GM21825 (cell line): ENCODE measurements at regions not wholly inside any gene's neighbourhood (a gene's known extent, or its start where the extent isn't known, plus 50 kb on each side); places are given as distances from the start of the nearest gene placed in this dataset.

ENCODE experiments used
- ATAC-seq: cut with Tn5 transposase; IDR thresholded peaks from one replicate; pipeline ENCODE4 v1.9.1; 2021; ENCODE audit warnings: mild to moderate bottlenecking, moderate library complexity; ENCODE audit not compliant: unreplicated experiment

DNA sequence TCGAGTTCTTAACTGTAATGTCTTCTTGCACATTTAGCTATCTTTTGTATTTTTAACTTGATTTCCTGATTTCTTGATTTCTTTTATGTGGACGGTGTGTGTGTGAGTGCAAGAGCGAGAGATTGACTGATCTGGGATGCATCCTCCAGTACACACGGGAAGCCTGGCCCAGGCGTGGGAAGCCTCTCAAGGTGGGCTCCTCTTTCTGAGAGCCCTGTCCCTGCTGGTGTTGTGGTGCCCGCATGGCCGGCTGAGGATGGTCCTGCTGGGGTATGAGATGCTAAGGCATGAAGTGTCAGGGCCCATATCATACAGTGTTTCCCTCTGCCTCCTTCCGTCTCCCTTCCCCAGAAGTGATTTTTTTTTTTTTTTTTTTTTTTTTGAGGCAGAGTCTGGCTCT, 130.8 kb upstream of the TCERG1L start:
- ATAC-seq = no peak

DNA sequence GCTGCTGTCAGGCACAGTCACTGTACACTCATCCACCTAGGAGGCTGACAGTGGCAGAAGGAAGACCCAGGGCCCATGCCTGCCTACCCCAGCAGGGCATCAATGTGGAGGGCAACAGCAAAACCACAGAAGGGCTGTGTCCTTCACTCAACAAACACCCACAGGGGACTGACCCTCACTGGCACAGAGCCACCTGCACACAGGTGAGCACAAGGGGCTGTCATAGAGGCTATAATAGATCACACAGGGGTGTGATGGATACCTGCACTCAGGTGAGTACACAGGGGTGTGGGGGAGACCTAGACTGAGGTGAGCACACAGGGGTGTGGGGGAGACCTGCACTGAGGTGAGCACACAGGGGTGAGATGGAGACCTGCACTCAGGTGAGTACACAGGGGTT, 132.8 kb upstream of the TCERG1L start:
- no peak for ATAC-seq

DNA sequence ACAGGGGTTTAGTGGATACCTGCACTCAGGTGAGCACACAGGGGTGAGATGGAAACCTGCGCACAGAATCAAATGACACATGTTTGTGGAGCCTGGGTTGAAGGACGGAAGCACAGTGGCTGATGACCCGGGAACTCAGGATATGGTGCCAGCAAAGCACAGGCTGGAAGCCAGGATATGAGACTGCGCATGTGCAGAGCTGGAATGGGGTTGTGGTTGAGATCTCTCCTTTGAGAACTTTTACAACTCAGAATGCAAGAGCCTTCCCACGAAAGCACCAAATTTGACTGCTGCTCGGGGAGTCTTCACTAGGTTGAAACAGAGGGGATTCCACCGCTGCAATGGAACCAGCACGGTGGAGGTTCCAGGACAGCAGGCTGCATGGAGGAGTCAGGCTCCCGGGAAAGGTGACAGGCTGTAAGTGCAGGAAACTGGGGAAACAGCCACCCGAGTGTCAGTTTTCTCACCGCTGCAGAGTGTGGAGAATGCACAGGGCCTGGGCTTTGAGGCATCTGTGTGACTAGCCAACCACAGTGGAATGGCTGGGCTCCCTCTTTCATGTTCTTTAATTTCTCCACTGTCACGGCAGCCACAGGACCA, 133.4 kb upstream of the TCERG1L start:
- ATAC-seq = no peak

DNA sequence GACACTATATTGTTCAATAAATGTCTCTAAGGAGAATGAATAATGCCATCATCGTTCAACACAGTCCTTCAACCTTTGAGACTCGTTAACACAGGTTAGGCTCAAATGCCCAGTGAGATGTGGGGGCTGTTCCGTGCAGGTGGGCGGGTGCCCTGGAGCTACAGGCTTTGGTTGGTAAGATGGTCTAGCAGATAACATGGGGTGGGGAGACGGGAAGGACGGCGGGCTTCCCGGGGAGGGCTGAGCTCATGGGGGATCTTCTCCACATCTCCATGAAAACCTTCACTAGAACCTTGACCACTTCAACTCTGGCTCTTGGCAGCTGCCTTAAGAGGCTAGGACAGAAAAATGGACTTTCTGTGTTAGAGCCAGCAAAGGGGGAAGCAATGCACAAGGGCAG, 134.1 kb upstream of the TCERG1L start:
- ATAC-seq = no peak

DNA sequence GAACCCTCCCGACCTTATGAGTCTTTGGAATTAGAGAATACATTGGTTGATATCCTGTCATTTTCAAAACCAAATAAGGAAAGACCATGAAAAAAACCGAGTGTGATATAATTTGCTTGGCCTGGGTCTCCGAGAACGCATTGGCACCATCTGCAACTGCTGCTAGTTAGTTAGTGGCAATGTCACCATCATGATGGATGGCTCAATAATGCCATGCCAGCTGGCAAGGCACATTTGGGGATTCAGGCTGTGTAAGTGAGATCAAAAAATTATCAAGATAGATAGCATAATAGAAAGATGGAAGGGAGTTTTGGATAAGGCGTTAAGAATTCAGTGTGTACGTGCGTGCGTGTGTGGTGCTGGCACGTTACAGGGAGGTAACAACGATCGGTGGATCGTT, 134.7 kb upstream of the TCERG1L start:
- no peak for ATAC-seq

DNA sequence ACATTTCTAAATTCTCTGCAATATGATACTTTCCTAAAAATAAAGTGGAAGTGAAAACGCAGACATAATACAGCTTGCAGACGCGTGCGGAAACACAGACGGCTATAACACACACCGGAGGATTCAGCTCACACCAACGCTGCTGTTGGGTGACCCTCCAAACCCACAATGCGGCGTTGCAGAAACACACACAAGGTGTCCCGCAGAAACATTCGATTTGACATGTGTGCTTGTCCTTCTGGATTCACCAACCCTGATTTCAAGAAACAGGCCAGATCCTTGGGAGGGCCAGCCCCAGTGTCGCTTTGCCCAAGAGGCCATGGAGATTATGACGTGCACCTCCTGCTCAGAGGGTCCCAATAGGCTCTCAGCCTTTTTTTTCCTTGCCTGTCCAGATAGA, 136.7 kb upstream of the TCERG1L start:
- no peak for ATAC-seq

DNA sequence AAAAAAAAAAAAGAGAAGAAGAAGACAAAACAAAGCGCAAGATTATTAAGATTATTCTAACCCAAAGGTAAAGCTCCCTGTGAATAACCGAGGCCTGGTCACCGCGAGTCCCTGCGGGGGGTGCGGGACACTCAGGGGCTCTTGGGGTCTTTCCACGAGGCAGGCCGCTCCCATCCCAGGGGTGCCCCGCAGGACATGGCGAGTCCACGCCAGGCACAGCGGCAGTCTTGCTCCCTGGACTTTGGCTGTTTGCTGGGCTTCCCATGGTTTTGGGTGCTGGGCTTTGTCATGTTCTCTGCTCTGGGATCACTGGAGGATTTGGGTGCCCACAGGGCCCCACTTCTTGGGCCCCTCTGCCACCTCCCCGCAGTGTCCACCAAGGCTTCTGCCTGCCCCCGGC, 137.4 kb upstream of the TCERG1L start:
- no peak for ATAC-seq

DNA sequence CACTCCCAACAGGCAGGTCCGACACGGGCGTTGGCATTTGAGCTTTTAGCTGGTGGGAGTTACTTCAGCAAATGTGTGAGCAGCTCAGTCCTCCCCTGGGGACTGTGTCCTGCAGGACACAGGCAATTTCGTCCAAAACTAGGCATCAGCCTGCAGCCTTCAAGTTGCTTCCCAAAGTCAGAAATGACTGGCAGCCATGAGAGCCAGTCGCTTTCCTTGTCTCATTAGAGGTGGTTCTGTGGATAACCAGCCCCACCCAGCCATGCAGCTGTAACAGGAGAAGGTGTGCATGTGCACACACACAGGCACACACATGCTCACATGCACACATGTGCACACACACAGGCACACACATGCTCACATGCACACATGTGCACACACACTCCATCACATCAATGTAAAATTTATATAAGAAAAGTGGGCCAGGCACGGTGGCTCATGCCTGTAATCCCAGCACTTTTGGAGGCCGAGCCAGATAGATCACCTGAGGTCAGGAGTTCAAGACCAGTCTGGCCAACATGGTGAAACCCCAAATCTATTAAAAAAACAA, 138.8 kb upstream of the TCERG1L start:
- ATAC-seq = no peak

DNA sequence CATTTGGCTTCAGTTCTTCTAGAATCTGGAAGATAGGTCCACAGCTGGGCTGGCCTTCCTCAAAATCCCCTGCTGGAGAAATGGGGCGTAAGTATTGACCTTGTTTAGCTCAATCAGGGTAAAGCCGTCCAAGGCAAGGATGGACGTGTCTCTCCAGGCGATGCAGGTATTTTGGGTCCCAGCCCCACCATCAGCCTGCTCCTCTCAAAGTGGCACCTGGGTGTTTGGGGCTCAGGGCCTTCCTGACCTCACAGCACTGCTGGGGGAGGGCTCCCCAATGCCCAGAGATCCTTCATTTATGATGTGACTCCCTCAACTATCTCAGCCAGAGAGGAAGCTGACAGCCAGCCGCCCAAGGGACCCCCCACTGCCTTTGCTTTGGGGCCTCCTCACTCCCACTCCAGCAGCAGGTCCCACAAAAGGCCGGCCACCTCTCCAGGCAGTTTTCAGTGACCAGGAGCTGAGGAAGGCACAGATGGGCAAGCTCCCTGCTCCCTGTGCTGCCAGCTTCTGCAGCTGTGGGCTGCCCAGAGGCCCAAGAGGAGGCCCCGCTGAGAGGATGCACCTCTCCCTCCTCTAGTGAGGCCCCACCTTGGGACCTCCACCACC, 140.0 kb upstream of the TCERG1L start:
- ATAC-seq = no peak

DNA sequence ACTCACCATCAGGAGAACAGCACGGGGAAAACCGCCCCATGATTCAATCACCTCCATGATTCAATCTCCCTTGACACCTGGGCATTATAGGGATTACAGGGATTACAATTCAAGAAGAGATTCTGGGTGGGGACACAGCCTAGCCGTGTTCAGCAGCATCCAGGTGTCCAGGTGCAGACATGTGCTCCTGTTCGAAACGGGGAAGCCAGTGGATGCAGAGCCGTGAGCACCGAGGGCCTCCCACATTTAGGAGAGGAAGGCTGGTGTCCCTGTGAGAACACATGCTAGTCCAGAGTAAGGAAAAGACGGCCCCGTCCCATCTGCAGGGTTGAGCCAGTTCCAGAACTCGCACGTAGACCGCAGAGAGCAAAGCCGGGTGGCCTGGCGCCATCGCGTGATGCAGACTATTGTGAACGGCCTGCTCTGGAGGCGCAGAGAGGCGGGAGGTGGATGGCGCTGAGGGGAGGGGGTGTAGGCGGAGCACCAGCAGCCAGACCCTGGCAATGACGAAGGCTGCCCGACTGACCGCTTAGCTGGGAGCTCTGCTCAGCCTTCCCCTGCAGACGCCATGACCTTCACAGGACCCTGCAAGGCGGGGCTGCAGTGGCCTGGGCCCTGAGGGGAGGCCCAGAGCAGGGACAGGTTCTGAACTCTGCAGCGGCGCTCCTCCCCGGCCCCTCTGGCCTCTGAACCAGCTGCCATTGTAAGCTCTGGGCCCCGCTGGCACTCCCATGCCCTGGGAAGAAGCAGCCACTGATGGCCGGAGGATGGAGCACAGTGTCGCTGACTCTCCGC, 141.6 kb upstream of the TCERG1L start:
- ATAC-seq = no peak

DNA sequence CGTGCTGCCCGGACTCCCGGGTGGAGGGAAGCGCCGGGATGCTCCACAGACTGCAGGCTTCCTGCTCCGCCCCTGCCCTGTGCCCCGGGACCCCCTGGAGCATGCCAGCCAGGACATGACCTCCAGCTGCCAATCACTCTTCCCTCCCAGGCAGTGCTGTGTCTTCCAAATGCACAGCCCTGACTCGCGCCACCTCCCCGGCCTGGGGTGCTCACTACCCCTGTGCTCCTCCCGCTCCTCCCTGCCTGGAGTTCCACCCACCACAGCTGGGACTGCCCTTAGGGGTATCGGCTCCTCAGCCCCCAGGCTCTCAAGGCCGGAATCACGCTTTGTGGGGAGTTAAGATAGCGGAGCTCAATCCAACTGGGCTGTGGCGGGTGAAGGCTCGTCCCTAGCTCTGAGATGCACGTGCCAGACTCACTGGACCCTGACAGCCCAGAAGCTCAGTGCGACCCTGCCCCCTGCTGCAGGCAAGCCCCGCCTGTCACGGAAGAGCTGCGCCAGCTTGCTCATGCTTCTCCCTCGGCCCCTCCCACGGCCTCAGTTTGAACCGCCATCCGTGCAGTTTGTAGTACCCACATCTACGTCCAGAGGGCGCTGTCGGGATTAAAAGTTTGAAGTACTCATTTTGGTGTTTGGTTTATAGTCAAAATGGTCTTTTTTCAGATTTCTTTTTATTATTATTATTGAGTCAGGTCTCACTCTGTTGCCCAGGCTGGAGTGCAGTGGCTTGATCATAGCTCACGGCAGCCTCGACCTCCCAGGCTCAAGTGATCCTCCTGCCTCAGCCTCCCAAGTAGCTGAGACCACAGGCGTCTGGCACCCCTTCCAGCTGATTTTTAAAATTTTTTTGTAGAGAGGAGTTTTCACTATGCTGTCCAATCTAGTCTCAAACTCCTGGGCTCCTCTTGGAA, 142.5 kb upstream of the TCERG1L start:
- ATAC-seq = no peak

DNA sequence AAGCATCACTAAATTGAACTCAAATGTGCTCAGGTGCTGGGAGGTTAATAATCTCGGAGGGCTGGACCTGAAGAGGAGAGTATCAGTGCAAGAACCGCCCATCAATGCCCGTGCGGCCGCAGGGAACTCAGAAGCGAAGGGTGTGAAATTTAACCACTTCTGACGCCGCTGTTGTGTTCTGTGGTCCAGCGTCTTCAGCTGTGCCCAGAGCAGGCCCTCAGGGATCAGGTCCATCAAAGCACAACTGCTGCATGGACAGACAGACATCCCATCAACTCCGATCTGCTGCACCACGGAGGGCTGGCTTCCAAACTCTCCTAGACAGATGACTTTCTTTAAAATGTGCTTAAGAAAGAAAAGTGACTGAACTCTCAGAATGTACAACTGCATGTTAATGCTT, 144.9 kb upstream of the TCERG1L start:
- ATAC-seq = no peak

DNA sequence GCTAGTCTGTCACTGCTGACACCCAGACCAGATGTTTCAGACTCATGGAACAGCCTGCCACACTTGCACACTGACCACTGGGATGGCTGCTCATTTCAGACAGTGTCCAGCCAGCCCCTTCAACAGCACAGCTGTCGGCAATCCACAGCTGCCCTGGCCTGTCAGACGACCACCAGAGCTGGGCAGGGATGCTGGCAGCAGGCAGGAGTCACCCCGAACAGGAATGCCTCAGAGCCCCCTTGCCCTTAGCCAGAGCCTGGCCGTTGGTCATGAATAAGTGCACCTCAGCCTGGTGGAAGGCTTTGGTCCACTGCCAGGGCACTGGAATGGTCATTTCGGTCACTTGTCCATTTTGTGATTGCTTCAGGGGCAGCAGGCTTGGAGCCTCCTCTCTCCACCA, 149.6 kb upstream of the TCERG1L start:
- ATAC-seq = no peak

DNA sequence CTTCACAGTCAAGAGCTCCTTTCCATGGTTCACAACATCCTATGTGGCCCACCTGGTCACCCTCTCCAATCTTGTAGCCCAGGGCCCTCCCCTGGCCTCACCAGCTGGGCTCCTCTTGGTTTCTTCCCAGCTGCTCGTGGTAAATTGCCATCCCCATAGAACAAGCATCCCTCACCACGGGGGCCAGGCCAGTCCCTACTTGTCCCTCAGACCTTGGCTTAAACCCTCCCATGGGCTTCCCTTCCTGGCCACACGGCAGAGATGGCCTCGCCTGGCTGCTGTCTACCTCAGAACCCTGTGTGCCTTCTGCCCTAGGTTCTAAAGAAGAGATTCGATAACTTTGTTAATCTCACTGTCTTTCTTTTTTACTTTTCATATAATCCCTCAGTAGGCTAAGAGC, 153.3 kb upstream of the TCERG1L start:
- ATAC-seq = no peak

DNA sequence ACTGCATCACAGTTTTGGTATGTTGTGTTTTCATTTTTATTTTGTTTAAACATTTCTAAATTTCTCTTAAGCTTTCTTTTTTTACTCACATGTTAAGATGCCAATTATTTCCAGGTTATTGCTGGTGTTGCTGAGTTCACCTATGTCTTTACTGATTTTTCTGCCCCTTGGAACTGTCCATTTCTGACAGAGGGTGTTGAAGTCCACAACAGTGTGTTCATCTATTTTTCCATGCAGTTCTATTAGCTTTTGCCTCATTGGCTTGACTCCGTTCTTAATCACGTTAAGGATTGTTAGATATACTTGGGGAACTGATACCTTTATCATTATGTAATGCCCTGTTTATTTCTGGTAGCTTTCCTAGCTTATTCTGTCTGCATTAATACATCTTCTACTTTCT, 158.0 kb upstream of the TCERG1L start:
- no peak for ATAC-seq

DNA sequence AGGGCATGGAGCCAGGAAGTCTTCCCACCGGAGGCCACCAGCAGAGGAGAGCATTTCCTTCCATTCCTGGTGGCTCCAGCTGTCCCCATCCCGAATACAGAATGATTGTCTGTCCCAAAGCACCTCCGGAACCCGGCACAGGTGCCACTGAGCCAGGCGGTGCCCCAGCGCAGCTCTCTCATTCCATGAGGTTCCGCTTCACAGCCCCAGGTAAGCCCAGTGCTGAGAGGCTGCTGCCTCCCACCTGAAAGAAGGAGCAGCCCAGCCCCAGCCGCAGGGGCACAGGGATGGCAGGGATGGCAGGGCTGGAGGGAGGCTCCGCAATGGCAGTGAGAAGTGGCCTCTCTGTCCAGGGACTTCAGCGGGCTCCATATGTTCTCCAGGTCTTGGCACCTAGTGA, 162.1 kb upstream of the TCERG1L start:
- no peak for ATAC-seq

DNA sequence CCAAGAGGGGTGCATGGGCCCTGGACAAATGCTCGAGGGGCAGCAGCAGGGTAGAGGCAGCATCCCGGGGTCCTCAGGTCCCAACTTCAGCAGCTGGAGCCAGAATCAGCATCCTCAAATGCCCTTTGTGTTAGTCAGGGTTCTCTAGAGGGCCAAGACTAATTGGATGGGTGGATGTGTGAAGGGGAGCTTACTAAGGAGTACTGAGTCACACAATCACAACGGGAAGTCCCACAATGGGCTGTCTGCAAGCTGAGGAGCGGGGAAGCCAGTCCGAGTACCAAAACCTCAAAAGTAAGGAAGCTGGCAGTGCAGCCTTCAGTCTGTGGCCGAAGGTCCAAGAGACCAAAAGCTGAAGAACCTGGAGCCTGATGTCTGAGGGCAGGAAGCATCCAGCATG, 162.9 kb upstream of the TCERG1L start:
- no peak for ATAC-seq

DNA sequence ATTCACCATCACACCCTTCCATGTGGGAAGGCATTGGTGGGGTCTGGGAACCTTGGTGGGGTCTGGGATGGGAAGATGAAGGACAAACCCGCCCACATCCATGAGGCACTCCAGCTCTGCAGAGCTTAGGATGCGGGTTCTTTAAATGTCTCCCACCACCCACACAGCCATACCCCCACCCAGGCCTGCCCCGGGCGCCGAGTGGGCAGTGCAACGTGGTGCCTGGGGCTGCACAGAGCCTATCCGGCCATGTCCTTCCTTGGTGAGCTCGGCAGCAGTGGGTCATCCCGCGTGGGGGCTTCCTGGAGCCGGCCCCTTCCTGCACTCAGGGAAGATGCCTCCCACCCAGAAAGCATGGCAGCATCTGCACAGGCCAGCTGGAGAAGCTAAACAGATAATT, 163.5 kb upstream of the TCERG1L start:
- ATAC-seq = no peak

DNA sequence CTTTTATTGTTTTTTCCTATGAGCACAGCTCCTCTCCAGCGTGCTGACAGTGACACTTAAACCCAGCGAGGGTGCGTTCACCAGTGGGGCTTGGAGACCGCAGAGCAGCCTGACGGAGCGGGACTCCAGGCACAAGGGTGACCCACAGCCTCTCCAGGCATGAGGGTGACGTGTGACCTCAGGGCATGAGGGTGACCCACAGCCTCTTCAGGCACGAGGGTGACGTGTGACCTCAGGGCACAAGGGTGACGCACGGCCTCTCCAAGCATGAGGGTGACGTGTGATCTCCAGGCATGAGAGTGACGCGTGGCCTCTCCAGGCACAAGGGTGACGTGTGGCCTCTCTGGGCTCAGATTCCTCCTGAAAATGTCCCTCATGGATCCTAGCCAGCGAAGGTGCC, 164.3 kb upstream of the TCERG1L start:
- ATAC-seq = no peak

DNA sequence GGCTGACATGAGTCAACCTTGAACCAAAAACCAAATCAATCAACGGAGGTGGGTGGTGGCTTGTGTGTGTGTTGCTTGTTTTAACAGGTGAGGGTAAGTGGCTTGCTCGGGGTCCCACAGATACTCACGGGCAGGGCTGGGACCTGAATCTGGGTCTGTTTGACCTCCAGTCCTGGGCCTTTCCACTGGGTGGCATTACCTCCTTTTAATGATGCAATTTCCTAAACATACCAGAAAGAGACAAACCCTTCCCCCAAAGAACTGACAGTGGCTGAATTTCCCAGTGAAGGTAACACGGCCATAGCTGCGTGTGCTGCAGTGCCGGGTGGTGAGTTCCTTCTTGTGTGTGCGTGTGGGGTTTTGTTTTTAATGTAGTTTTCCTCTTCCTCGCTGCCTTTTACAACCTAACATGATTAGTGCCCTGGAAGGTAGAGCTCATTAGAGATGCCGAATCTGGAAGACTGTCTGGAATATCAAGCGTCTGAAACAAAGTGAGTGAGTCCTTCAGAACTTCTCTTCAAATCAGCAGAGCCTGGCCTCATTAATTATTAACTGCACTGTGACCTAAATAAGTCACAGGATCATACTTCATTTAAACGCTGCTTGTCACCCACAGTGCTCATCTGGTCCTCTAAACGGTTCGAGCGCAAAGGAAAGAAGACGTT, 166.1 kb upstream of the TCERG1L start:
- ATAC-seq = no peak
